Activated naive CD4-positive, alpha-beta T cell treated with anti-CD3 and anti-CD28 coated beads, Interleukin-2, amount 50 U/mL, for 72 hours (primary cell): ENCODE measurements at regions not wholly inside any gene's neighbourhood (a gene's known extent, or its start where the extent isn't known, plus 50 kb on each side); places are given as distances from the start of the nearest gene placed in this dataset.
A peak's percentile ranks its signal among the peaks of the same experiment; 100 is the strongest.
"Not testable (repeated sequence)": the region's sequence is repeated elsewhere in the genome, so short reads cannot be mapped to it uniquely, and the experiment has no call there.

ENCODE experiments used
- ATAC-seq, 2 donors: fragments of 150-1000 bp; cut with Tn5 transposase; 2 replicates each; pipeline ENCODE4 v1.10.0; 2021; ENCODE audit warnings: mild to moderate bottlenecking in 2 of 2, moderate library complexity in 2 of 2
- DNase-seq, 2 donors: peaks; one replicate each; pipeline ENCODE4 v3.0.0; 2021 to 2022; ENCODE audit warnings: low spot score in 2 of 2
- H3K27ac Mint-ChIP-seq, 2 donors: one replicate each; pipeline ENCODE4 v1.8.0; 2022; ENCODE audit warnings: mild to moderate bottlenecking in 2 of 2, mixed read lengths in 2 of 2
- H3K36me3 Mint-ChIP-seq, 2 donors: one replicate each; pipeline ENCODE4 v1.8.0; 2022; ENCODE audit warnings: mixed read lengths in 2 of 2
- H3K9me3 Mint-ChIP-seq, 2 donors: one replicate each; pipeline ENCODE4 v1.8.0; 2022; ENCODE audit warnings: mixed read lengths in 2 of 2

GRCh38 chrX:147468600-147468999 is 443.1 kb upstream of the FMR1 start:
- DNase-seq = no peak
- H3K27ac Mint-ChIP-seq = no peak overlapping the region
- H3K9me3 Mint-ChIP-seq = peaks cover 0 to 6% of the 10 kb centered on the region in 2 donors
- no peaks in the 10 kb centered on the region for H3K36me3 Mint-ChIP-seq
- ATAC-seq = no peak

DNA sequence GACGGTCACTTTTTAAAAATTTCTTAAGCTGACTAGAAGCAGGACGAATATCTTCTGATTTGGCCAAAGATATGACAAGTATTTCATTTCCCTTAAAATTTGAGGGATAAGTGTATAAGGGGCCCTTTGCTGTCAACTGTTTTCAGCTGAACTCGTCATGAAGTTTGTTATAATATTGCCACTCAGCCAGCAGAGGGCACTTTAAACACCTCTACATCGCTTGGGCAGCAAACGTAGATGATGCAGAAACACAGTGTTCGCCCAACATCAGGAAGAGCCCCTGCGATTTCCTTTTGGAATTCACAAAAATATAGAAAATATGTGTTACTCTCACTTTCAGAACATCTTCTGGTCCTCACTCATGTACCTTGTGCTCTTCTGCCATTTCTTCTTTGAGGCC is 435.7 kb upstream of the FMR1 start:
- H3K27ac Mint-ChIP-seq = no peak overlapping the region
- no peak for ATAC-seq
- no peaks in the 10 kb centered on the region for H3K36me3 Mint-ChIP-seq
- H3K9me3 Mint-ChIP-seq = no peaks in the 10 kb centered on the region
- DNase-seq = no peak

DNA sequence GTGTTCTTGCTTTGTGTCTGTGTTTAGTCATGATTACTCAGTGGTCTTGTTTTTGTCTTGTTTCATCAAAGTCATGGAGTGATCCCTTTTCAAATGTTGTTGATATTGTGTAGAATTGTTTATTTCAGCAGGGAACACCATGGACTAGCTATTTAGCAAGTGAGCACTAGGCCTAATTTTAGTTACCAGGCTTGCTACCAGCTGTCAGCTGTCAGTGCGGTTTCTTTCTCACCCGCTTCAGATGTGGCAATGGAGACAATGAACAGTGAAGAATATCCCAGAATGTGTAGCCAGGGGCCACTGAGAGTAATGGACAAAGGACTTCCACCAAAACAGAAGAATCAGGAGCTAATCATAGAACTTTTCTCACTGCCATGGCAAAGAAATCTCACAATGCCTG is 432.8 kb upstream of the FMR1 start:
- Mint-ChIP-seq H3K9me3 (no peaks in the 10 kb centered on the region), H3K36me3 (no peaks in the 10 kb centered on the region), H3K27ac (no peak overlapping the region)
- DNase-seq (no peak), ATAC-seq (no peak)

DNA sequence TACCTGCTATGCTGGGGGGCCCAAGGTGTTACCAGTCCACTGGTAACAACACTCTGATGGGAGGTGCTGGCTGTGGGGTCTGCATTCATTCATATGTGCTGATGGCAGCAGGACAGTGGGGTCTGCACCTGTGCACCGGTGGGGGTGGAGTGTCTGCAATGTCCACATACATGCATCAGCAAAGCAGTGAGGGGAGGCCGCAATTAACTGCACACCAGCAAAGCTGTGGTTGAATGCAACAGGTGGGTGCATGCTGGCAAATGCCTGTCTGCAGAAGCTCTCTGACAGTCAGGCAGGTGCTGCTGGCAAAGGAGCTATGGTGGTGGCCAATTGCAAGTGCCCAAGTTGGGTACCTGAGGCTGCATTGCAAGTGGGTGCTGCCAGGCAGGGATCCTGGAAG is 426.5 kb upstream of the FMR1 start:
- DNase-seq (no peak), ATAC-seq (no peak)
- Mint-ChIP-seq H3K27ac (no peak overlapping the region), H3K36me3 (no peaks in the 10 kb centered on the region), H3K9me3 (peaks cover 0 to 3% of the 10 kb centered on the region in 2 donors)

- no peak for DNase-seq
- Mint-ChIP-seq H3K27ac (no peak overlapping the region), H3K36me3 (no peaks in the 10 kb centered on the region), H3K9me3 (no peaks in the 10 kb centered on the region)
- ATAC-seq = no peak
These were observed 417.4 kb upstream of the FMR1 start for GRCh38 chrX:147494365-147494764.

DNA sequence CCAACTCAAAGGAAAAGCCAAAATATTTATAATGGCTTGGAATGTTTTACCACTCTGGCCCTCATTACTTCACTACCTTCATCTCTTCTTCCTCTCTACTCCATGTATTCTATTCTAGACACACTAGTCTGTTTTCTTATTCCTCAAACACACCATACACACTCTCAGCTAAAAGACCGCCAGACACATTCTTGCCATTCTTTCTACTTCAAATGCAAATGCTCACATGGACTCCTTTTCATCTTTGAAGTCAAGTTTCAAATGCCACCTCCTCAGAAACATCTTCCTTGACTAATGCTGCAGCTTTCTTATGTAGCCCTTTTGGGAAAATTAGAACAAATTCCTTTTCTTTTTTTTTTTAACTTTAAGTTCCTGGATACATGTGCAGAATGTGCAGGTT is 412.9 kb upstream of the FMR1 start:
- no peak for ATAC-seq
- H3K36me3 Mint-ChIP-seq = no peaks in the 10 kb centered on the region

DNA sequence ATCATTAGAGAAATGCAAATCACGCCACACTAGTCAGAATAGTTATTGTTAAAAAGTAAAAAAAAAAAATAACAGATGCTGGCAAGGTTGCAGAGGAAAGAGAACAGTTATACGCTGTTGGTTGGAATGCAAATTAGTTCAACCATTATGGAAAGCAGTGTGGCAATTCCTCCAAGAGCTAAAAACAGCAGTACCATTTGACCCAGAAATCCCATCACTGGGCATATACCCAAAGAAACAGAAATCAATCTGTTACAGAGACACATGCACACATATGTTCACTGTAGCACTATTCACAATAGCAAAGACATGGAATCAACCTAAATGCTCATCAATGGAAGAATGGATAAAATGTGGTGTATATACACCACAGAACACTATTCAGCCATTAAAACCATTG is 388.7 kb upstream of the FMR1 start:
- Mint-ChIP-seq H3K36me3 (no peaks in the 10 kb centered on the region), H3K27ac (no peak overlapping the region), H3K9me3 (peaks cover 1 to 14% of the 10 kb centered on the region in 2 donors)
- no peak for DNase-seq
- ATAC-seq = no peak

More for the DNA sequence above, 412.9 kb upstream of the FMR1 start:
- H3K9me3 Mint-ChIP-seq = peaks cover 0 to 3% of the 10 kb centered on the region in 2 donors
- no peak for DNase-seq
- H3K27ac Mint-ChIP-seq = no peak overlapping the region

GRCh38 chrX:147533426-147533825 is 378.3 kb upstream of the FMR1 start:
- Mint-ChIP-seq H3K36me3 (no peaks in the 10 kb centered on the region), H3K9me3 (peaks cover 0 to 6% of the 10 kb centered on the region in 2 donors), H3K27ac (no peak overlapping the region)
- no peak for ATAC-seq
- DNase-seq = no peak

GRCh38 chrX:147537172-147537571 is 374.5 kb upstream of the FMR1 start:
- DNase-seq = no peak
- H3K36me3 Mint-ChIP-seq = no peaks in the 10 kb centered on the region
- no peak for ATAC-seq
- peaks cover 0 to 6% of the 10 kb centered on the region in 2 donors for H3K9me3 Mint-ChIP-seq
- no peak overlapping the region for H3K27ac Mint-ChIP-seq

GRCh38 chrX:147548023-147548422 is 363.7 kb upstream of the FMR1 start:
- not testable (repeated sequence) for H3K9me3 Mint-ChIP-seq, H3K27ac Mint-ChIP-seq, H3K36me3 Mint-ChIP-seq, DNase-seq, ATAC-seq

GRCh38 chrX:147550217-147550616 is 361.5 kb upstream of the FMR1 start:
- Mint-ChIP-seq H3K36me3 (no peaks in the 10 kb centered on the region), H3K9me3 (no peaks in the 10 kb centered on the region), H3K27ac (no peak overlapping the region)
- DNase-seq (peak in 1 of 2 donors; percentile 2), ATAC-seq (no peak)

- no peaks in the 10 kb centered on the region for H3K9me3 Mint-ChIP-seq
- H3K27ac Mint-ChIP-seq = no peak overlapping the region
- ATAC-seq = no peak
- DNase-seq = no peak
- H3K36me3 Mint-ChIP-seq = no peaks in the 10 kb centered on the region
These were observed 352.5 kb upstream of the FMR1 start for GRCh38 chrX:147559191-147559590.

DNA sequence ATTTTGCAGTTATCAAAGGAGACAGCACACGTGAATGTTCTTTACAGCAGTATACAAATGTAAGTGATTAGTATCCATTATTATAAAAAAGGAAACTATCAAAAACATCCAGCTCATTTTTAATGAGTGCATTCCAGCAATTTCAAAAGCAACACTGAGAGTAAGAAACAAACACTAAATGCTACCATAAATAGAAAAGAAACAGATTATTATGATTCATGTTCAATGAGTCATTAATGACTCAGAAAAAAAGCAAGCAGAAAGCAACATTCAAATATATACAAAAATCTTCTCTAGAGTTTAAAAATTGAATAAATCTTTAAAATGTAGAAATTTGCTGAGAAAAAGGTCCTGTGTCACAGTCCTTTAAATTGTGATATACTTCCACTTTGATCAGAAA is 346.5 kb upstream of the FMR1 start:
- ATAC-seq = peak in 1 of 2 donors; percentile 48
- Mint-ChIP-seq H3K36me3 (no peaks in the 10 kb centered on the region), H3K9me3 (no peaks in the 10 kb centered on the region), H3K27ac (no peak overlapping the region)
- DNase-seq = no peak

DNA sequence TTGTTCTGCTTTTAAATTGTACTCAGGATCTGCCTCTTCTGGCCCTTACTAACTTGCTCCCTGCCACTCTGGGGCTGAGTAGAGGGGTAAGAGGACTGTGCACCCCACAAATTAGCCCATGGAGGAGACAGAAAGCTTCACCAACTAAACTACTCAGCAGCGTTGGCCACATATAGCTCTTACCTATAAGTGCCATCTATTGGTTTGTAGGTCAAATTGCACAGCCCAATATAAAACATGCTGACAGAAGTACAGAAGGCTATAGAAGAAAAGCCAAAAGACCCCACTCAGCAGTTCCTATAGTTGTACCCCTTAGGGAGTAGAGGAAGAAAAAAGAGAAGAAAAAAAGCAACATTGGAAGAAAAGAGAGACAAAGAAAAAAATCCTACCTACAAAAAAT is 341.2 kb upstream of the FMR1 start:
- Mint-ChIP-seq H3K9me3 (peaks cover 0 to 6% of the 10 kb centered on the region in 2 donors), H3K27ac (no peak overlapping the region), H3K36me3 (no peaks in the 10 kb centered on the region)
- DNase-seq (no peak), ATAC-seq (no peak)

DNA sequence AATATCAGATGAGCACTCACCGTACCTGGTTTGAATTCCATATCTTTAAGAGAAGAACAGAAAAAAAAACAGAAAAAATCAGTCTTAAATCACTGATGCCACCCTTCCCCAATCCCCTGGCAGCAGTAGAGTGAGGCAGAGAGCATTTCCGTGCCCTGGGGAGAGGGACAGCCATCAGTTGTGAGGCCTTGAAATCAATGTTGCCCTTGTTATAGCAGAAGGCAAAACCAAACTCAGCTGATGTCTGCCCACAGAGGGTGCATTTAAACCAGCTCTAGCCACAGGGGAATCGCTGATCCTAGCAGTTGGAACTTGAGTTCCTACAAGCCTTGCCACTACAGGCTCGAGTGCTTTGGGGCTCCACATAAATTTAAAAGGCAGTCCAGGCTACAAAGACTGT is 338.5 kb upstream of the FMR1 start:
- DNase-seq = no peak
- no peak overlapping the region for H3K27ac Mint-ChIP-seq
- H3K9me3 Mint-ChIP-seq = peaks cover 0 to 6% of the 10 kb centered on the region in 2 donors
- H3K36me3 Mint-ChIP-seq = no peaks in the 10 kb centered on the region
- ATAC-seq = no peak

GRCh38 chrX:147602176-147602696 is 309.5 kb upstream of the FMR1 start:
- Mint-ChIP-seq H3K9me3 (peaks cover 0 to 4% of the 10 kb centered on the region in 2 donors), H3K36me3 (no peaks in the 10 kb centered on the region), H3K27ac (no peak overlapping the region)
- ATAC-seq (no peak), DNase-seq (no peak)

DNA sequence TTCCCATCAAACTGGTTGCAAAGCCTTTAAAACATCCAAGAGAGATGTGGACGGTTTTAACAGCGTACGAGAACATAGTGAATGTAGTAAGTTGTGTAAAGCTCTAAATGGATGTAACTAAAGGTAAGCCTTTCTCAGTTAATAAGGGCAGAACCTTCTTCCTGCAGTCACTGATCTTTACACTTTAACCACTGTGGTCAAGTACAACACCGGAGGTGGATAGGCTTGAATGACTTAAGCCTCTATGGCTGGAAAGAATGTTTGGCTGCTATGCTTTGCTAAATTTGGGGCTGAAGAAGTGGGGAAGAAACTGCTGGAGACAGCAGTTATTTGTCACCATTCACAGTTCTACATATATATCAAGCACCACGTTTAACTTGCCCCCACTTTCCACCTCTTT is 285.1 kb upstream of the FMR1 start:
- no peaks in the 10 kb centered on the region for H3K9me3 Mint-ChIP-seq
- DNase-seq (no peak), ATAC-seq (no peak)
- H3K27ac Mint-ChIP-seq = no peak overlapping the region
- no peaks in the 10 kb centered on the region for H3K36me3 Mint-ChIP-seq

GRCh38 chrX:147635186-147635585 is 276.5 kb upstream of the FMR1 start:
- no peaks in the 10 kb centered on the region for H3K9me3 Mint-ChIP-seq

DNA sequence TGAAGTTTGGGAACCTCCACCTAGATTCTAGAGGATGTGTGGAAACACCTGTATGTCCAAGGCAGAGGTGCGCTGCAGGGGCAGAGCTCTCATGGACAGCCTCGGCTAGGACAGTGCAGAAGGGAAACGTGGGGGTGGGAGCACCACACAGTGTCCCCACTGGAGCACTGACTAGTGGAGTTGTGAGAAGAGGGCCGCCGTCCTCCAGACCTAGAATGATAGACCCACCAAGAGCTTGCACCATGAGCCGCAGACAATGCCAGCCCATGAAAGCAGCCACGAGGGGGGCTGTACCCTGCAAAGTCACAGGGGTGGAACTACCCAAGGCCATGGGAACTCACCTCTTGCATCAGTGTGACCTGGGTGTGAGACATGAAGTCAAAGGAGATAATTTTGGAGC is 274.5 kb upstream of the FMR1 start:
- ATAC-seq (no peak), DNase-seq (no peak)
- Mint-ChIP-seq H3K27ac (no peak overlapping the region), H3K36me3 (no peaks in the 10 kb centered on the region), H3K9me3 (peaks cover 0 to 7% of the 10 kb centered on the region in 2 donors)

More at GRCh38 chrX:147635186-147635585, 276.5 kb upstream of the FMR1 start:
- H3K27ac Mint-ChIP-seq = no peak overlapping the region
- ATAC-seq (no peak), DNase-seq (no peak)
- no peaks in the 10 kb centered on the region for H3K36me3 Mint-ChIP-seq
